ENCODE measurements at regions not wholly inside any gene's neighbourhood (a gene's known extent, or its start where the extent isn't known, plus 50 kb on each side); places are given as distances from the start of the nearest gene placed in this dataset.

GRCh38 chr16:75793641-75794040 lies 67.4 kb upstream of the CPHXL start:
- TF ChIP-seq CTCF (IDR thresholded peaks at IDR 0.05; ENCODE audit: insufficient read depth, low read depth, low read length) (no peak), EZH2 (IDR thresholded peaks at IDR 0.05; ENCODE audit: insufficient read depth, low read length) (no peak)

Measured in astrocyte (in vitro differentiated cells and primary cell).